ENCODE measurements at regions not wholly inside any gene's neighbourhood (a gene's known extent, or its start where the extent isn't known, plus 50 kb on each side); places are given as distances from the start of the nearest gene placed in this dataset.

DNA sequence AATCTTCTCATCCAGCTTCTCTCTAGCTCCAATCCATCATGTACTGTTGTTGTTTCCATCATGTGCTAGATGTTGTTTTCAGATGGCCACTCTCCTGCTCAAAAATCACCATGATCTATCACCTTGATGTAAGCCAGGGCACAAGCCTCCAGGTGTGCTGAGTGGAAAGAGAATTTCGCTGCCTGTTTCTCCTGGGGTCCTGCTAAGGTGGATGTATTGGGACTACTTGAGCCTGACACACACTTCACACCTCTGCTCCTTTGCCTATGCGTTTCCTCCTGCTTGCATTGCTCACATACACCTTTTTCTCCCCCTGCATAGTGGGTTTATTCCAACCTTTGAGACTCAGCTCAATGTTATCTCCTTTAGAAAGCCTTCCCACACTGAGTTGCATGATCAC is 287.6 kb downstream of the CYRIA start:
- ATAC-seq (ENCODE audit: insufficient read depth, low FRiP score), result no peak
- no peak overlapping the region for H3K4me3 ChIP-seq
- H3K27me3 ChIP-seq (ENCODE audit: control insufficient read depth in 3 of 3, insufficient read depth in 3 of 3, low read length in 2 of 3), result no peaks in the 10 kb centered on the region
- H3K9ac ChIP-seq (ENCODE audit: insufficient read depth in 1 of 2, low read length in 2 of 2), result no peak overlapping the region
- peaks cover 0 to 4% (median 0%) of the 10 kb centered on the region in 4 donors for H3K9me3 ChIP-seq (ENCODE audit: control insufficient read depth in 4 of 4, insufficient read depth in 3 of 4, low read length in 3 of 4)
- DNase-seq, result no peak
- no peaks in the 10 kb centered on the region for H3K36me3 ChIP-seq (ENCODE audit: control insufficient read depth in 4 of 4, insufficient read depth in 4 of 4, low read length in 4 of 4)
- WGBS, 2 donors, result 88 to 89% methylated on average over 2 of the region's 2 CpGs
- H3K27ac ChIP-seq (ENCODE audit: low read depth in 1 of 2, low read length in 1 of 2), result no peak overlapping the region
- TF ChIP-seq, protein P1, sequence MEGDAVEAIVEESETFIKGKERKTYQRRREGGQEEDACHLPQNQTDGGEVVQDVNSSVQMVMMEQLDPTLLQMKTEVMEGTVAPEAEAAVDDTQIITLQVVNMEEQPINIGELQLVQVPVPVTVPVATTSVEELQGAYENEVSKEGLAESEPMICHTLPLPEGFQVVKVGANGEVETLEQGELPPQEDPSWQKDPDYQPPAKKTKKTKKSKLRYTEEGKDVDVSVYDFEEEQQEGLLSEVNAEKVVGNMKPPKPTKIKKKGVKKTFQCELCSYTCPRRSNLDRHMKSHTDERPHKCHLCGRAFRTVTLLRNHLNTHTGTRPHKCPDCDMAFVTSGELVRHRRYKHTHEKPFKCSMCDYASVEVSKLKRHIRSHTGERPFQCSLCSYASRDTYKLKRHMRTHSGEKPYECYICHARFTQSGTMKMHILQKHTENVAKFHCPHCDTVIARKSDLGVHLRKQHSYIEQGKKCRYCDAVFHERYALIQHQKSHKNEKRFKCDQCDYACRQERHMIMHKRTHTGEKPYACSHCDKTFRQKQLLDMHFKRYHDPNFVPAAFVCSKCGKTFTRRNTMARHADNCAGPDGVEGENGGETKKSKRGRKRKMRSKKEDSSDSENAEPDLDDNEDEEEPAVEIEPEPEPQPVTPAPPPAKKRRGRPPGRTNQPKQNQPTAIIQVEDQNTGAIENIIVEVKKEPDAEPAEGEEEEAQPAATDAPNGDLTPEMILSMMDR (IDR thresholded peaks at IDR 0.05; ENCODE audit: control extremely low read depth, extremely low read depth), result no peak
- H3K4me1 ChIP-seq (ENCODE audit: control insufficient read depth in 5 of 5, insufficient read depth in 5 of 5, low read length in 5 of 5), result no peaks in the 10 kb centered on the region

DNA sequence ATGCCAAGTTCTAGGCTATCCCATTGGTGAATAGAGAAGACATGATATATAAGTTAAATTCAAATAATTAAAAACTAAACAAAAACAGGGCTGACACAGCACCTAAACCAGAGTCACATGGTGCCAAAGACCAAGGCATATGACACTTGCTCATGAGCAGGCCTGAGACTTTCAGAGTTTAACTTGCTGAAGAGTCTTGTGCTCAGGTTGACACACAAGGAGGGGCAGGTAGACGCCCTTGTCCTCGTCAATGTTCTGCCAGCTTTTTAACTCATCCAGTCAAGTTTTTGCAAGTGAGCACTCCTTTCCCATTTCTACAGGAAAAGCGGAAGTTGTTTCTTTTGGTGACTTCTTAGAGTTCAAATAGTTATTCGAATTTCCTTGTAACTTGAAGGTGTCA is 289.7 kb downstream of the CYRIA start:
- H3K4me1 ChIP-seq (ENCODE audit: control insufficient read depth in 5 of 5, insufficient read depth in 5 of 5, low read length in 5 of 5), result no peaks in the 10 kb centered on the region
- TF ChIP-seq, protein P1 (IDR thresholded peaks at IDR 0.05; ENCODE audit: control extremely low read depth, extremely low read depth), result no peak
- H3K9ac ChIP-seq (ENCODE audit: insufficient read depth in 1 of 2, low read length in 2 of 2), result no peak overlapping the region
- H3K27ac ChIP-seq (ENCODE audit: low read depth in 1 of 2, low read length in 1 of 2), result no peak overlapping the region
- DNase-seq (no peak), ATAC-seq (ENCODE audit: insufficient read depth, low FRiP score) (no peak)
- 84 to 86% methylated on average over 4 of the region's 4 CpGs for WGBS, 2 donors
- no peak overlapping the region for H3K4me3 ChIP-seq
- no peaks in the 10 kb centered on the region for H3K27me3 ChIP-seq (ENCODE audit: control insufficient read depth in 3 of 3, insufficient read depth in 3 of 3, low read length in 2 of 3)
- H3K36me3 ChIP-seq (ENCODE audit: control insufficient read depth in 4 of 4, insufficient read depth in 4 of 4, low read length in 4 of 4), result no peaks in the 10 kb centered on the region
- H3K9me3 ChIP-seq (ENCODE audit: control insufficient read depth in 4 of 4, insufficient read depth in 3 of 4, low read length in 3 of 4), result no peaks in the 10 kb centered on the region

DNA sequence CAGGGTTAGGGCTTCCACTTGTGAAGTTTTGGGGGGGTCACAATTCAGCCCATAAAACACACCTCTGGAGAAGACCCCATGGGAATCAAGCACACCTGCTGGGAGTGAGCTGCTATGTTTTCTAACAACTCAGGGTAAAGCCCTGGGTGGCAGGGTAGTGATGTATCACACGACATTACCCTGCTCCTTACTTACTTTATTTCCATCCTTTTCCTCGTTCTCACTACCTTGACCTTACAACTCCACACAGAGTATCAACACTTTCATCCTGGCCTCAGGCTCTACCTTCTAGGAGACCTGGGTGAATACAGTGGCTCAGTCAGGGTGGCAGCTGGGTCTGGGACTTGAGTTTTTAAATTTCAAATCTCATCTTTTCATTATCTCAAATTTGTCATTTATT is 290.3 kb downstream of the CYRIA start:
- 84 to 96% methylated on average over 2 of the region's 2 CpGs for WGBS, 2 donors
- ATAC-seq (ENCODE audit: insufficient read depth, low FRiP score) (no peak), DNase-seq (no peak)

DNA sequence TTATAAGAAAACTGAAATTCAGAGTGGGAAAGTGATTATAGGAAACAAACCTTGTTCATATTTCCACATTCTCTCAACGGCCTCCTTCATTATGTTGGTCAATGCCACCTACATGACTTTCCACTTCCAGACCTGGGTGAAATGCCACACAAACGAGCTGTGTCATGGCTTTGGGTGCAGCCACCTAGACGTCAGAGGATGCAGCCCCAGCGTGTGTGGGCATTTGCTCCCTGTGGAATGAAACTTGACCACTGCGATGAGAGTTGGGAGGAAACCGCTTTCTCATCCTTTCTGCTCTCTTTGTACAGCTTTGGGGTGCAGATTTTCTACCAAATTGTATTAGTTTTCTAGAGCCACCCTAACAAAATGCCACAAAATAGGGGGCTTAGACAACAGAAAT is 291.0 kb downstream of the CYRIA start:
- WGBS, 2 donors, result 84 to 91% methylated on average over 6 of the region's 6 CpGs
- ATAC-seq (ENCODE audit: insufficient read depth, low FRiP score), result no peak
- Histone ChIP-seq H3K4me1 (ENCODE audit: control insufficient read depth in 5 of 5, insufficient read depth in 5 of 5, low read length in 5 of 5) (no peaks in the 10 kb centered on the region), H3K27ac (ENCODE audit: low read depth in 1 of 2, low read length in 1 of 2) (no peak overlapping the region), H3K27me3 (ENCODE audit: control insufficient read depth in 3 of 3, insufficient read depth in 3 of 3, low read length in 2 of 3) (no peaks in the 10 kb centered on the region), H3K36me3 (ENCODE audit: control insufficient read depth in 4 of 4, insufficient read depth in 4 of 4, low read length in 4 of 4) (no peaks in the 10 kb centered on the region), H3K4me3 (no peak overlapping the region), H3K9ac (ENCODE audit: insufficient read depth in 1 of 2, low read length in 2 of 2) (no peak overlapping the region), H3K9me3 (ENCODE audit: control insufficient read depth in 4 of 4, insufficient read depth in 3 of 4, low read length in 3 of 4) (no peaks in the 10 kb centered on the region)
- no peak for DNase-seq
- TF ChIP-seq, protein P1 (IDR thresholded peaks at IDR 0.05; ENCODE audit: control extremely low read depth, extremely low read depth), result no peak

More for the DNA sequence above, 290.3 kb downstream of the CYRIA start:
- no peak overlapping the region for H3K4me3 ChIP-seq
- no peak overlapping the region for H3K27ac ChIP-seq (ENCODE audit: low read depth in 1 of 2, low read length in 1 of 2)
- no peaks in the 10 kb centered on the region for H3K9me3 ChIP-seq (ENCODE audit: control insufficient read depth in 4 of 4, insufficient read depth in 3 of 4, low read length in 3 of 4)
- no peaks in the 10 kb centered on the region for H3K36me3 ChIP-seq (ENCODE audit: control insufficient read depth in 4 of 4, insufficient read depth in 4 of 4, low read length in 4 of 4)
- H3K4me1 ChIP-seq (ENCODE audit: control insufficient read depth in 5 of 5, insufficient read depth in 5 of 5, low read length in 5 of 5), result no peaks in the 10 kb centered on the region
- H3K9ac ChIP-seq (ENCODE audit: insufficient read depth in 1 of 2, low read length in 2 of 2), result no peak overlapping the region
- TF ChIP-seq, protein P1 (IDR thresholded peaks at IDR 0.05; ENCODE audit: control extremely low read depth, extremely low read depth), result no peak
- H3K27me3 ChIP-seq (ENCODE audit: control insufficient read depth in 3 of 3, insufficient read depth in 3 of 3, low read length in 2 of 3), result no peaks in the 10 kb centered on the region
